ENCODE measurements at regions not wholly inside any gene's neighbourhood (a gene's known extent, or its start where the extent isn't known, plus 50 kb on each side); places are given as distances from the start of the nearest gene placed in this dataset.

DNA sequence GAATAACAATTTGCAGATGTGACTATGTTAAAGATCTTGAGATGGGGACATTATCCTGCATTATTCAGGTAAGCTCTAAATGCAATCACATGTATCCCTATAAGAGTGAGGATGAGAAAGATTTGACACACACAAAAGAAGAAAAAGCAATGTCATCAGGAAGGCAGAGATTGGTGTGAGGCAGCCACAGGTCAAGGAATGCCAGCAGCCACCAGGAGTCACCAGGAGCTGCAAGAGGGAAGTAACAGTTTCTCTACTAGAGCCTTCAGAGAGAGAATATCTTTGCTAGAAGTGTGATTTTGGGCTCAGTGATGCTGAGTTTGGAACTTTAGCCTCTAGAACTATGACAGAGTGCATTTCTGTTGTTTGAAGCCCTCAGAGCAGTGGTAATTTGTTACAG lies 700.3 kb upstream of the SEMA3D start:
- no peak for DNase-seq
- ATAC-seq (replicated peaks in 1 of 2): no peak
- Mint-ChIP-seq H3K4me1 (ENCODE audit: low read depth) (no peaks in the 10 kb centered on the region), H3K27me3 (ENCODE audit: low read depth) (no peaks in the 10 kb centered on the region), H3K4me3 (no peak overlapping the region), H3K27ac (no peak overlapping the region), H3K36me3 (ENCODE audit: insufficient read depth in 2 of 2) (no peaks in the 10 kb centered on the region), H3K9me3 (peaks cover 0 to 2% of the 10 kb centered on the region in 2 donors)

DNA sequence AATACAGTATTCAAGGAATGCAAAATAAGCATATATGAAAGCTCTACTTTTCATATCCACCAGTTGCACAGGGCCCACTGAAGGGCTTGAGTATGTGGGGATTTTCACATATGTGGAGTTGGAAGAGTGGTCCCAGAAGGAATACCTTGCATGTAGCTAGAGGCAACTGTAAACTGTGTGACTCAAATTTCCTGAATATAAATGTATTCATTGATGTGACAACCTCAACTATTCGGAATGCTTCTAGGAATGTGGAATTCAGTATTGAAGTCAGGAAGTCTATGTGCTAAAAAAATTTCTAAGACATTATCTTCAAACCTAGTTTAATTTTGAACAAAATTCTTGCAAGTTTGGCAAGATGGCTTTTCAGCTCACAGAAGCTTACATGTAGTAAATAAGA lies 695.5 kb upstream of the SEMA3D start:
- Mint-ChIP-seq H3K36me3 (ENCODE audit: insufficient read depth in 2 of 2) (no peaks in the 10 kb centered on the region), H3K4me1 (ENCODE audit: low read depth) (no peaks in the 10 kb centered on the region), H3K27ac (no peak overlapping the region), H3K4me3 (no peak overlapping the region), H3K27me3 (ENCODE audit: low read depth) (no peaks in the 10 kb centered on the region), H3K9me3 (peaks cover 4 to 6% of the 10 kb centered on the region in 2 donors)
- ATAC-seq (replicated peaks in 1 of 2) (no peak), DNase-seq (no peak)

GRCh38 chr7:85875398-85875797 lies 688.5 kb upstream of the SEMA3D start:
- DNase-seq (no peak), ATAC-seq (replicated peaks in 1 of 2) (no peak)
- peaks cover 7 to 10% of the 10 kb centered on the region in 2 donors for H3K9me3 Mint-ChIP-seq
- no peak overlapping the region for H3K4me3 Mint-ChIP-seq
- no peaks in the 10 kb centered on the region for H3K27me3 Mint-ChIP-seq (ENCODE audit: low read depth)
- H3K27ac Mint-ChIP-seq: no peak overlapping the region
- H3K36me3 Mint-ChIP-seq (ENCODE audit: insufficient read depth in 2 of 2): peaks cover 0 to 2% of the 10 kb centered on the region in 2 donors
- H3K4me1 Mint-ChIP-seq (ENCODE audit: low read depth): no peaks in the 10 kb centered on the region

- no peaks in the 10 kb centered on the region for H3K4me1 Mint-ChIP-seq (ENCODE audit: low read depth)
- no peak for DNase-seq
- H3K27ac Mint-ChIP-seq: no peak overlapping the region
- no peak for ATAC-seq (replicated peaks in 1 of 2)
- peaks cover 3% of the 10 kb centered on the region in 2 donors for H3K36me3 Mint-ChIP-seq (ENCODE audit: insufficient read depth in 2 of 2)
- H3K9me3 Mint-ChIP-seq: peaks cover 18 to 22% of the 10 kb centered on the region in 2 donors
- H3K27me3 Mint-ChIP-seq (ENCODE audit: low read depth): no peaks in the 10 kb centered on the region
- no peak overlapping the region for H3K4me3 Mint-ChIP-seq
These were observed 679.7 kb upstream of the SEMA3D start for GRCh38 chr7:85866540-85866939.

DNA sequence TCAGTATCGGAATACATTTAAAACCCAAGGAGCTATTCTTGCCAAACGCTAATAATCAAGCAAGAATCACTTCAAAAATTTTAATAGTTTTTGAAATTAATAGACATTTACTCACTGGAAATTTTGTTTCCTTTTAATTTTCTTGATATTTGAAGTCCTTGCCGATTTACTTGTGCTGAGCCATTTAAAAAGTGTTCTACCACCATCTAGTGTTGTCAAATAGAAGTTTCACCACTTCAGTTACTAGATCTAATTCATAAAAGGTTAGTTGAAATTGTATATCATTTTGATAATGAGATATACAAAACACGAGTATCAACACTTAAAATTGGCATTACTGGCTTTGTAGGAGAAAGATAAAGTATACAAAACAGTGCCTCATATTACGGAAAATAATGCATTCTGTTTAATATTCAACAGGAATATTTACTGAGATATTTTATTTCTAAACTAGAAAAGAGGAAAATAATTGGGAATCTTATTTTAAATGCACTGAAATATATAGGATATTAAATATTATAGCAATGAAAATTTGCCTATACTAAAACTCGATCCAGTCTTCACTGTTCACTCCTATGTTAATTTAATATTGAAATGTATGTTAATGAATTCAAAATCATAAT lies 664.8 kb upstream of the SEMA3D start:
- no peaks in the 10 kb centered on the region for H3K27me3 Mint-ChIP-seq (ENCODE audit: low read depth)
- no peak overlapping the region for H3K27ac Mint-ChIP-seq
- ATAC-seq (replicated peaks in 1 of 2) (no peak), DNase-seq (no peak)
- no peaks in the 10 kb centered on the region for H3K36me3 Mint-ChIP-seq (ENCODE audit: insufficient read depth in 2 of 2)
- H3K9me3 Mint-ChIP-seq: peaks cover 0 to 8% of the 10 kb centered on the region in 2 donors
- H3K4me1 Mint-ChIP-seq (ENCODE audit: low read depth): no peaks in the 10 kb centered on the region
- no peak overlapping the region for H3K4me3 Mint-ChIP-seq

GRCh38 chr7:85850381-85850780 lies 663.5 kb upstream of the SEMA3D start:
- Mint-ChIP-seq H3K27ac (no peak overlapping the region), H3K9me3 (peaks cover 0 to 8% of the 10 kb centered on the region in 2 donors), H3K4me3 (no peak overlapping the region), H3K27me3 (ENCODE audit: low read depth) (no peaks in the 10 kb centered on the region), H3K4me1 (ENCODE audit: low read depth) (no peaks in the 10 kb centered on the region), H3K36me3 (ENCODE audit: insufficient read depth in 2 of 2) (no peaks in the 10 kb centered on the region)
- DNase-seq (no peak), ATAC-seq (replicated peaks in 1 of 2) (no peak)

- Mint-ChIP-seq H3K36me3 (ENCODE audit: insufficient read depth in 2 of 2) (no peaks in the 10 kb centered on the region), H3K9me3 (peaks cover 6 to 13% of the 10 kb centered on the region in 2 donors), H3K4me1 (ENCODE audit: low read depth) (no peaks in the 10 kb centered on the region), H3K27me3 (ENCODE audit: low read depth) (no peaks in the 10 kb centered on the region), H3K4me3 (no peak overlapping the region), H3K27ac (no peak overlapping the region)
- DNase-seq (no peak), ATAC-seq (replicated peaks in 1 of 2) (no peak)
These were observed 653.7 kb upstream of the SEMA3D start for GRCh38 chr7:85840554-85840953.

DNA sequence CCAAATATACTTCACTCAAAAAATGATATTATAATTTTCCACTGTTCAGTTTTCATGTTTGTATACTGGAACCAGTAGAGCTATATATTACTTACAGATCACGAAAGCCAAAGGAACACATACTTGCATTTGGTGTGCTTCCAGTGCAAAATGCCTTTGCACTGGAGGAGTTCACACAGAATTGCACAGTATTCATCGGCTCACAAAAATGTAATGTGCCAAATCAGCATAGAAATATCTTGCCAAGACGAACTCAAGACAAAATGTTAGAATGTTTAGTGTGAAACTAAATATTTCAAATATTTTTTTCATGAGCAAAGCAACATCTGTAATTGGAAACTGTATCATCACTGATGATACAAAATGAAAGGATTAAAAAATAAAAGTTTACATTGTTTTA lies 646.2 kb upstream of the SEMA3D start:
- H3K4me3 Mint-ChIP-seq: no peak overlapping the region
- ATAC-seq (replicated peaks in 1 of 2) (no peak), DNase-seq (no peak)
- H3K27ac Mint-ChIP-seq: no peak overlapping the region
- H3K4me1 Mint-ChIP-seq (ENCODE audit: low read depth): no peaks in the 10 kb centered on the region
- H3K36me3 Mint-ChIP-seq (ENCODE audit: insufficient read depth in 2 of 2): no peaks in the 10 kb centered on the region
- H3K9me3 Mint-ChIP-seq: peaks cover 0 to 5% of the 10 kb centered on the region in 2 donors
- H3K27me3 Mint-ChIP-seq (ENCODE audit: low read depth): no peaks in the 10 kb centered on the region

GRCh38 chr7:85830982-85831381 lies 644.1 kb upstream of the SEMA3D start:
- no peaks in the 10 kb centered on the region for H3K36me3 Mint-ChIP-seq (ENCODE audit: insufficient read depth in 2 of 2)
- H3K27ac Mint-ChIP-seq: no peak overlapping the region
- H3K27me3 Mint-ChIP-seq (ENCODE audit: low read depth): no peaks in the 10 kb centered on the region
- H3K4me1 Mint-ChIP-seq (ENCODE audit: low read depth): no peaks in the 10 kb centered on the region
- no peak for ATAC-seq (replicated peaks in 1 of 2)
- no peak overlapping the region for H3K4me3 Mint-ChIP-seq
- no peaks in the 10 kb centered on the region for H3K9me3 Mint-ChIP-seq
- DNase-seq: no peak

DNA sequence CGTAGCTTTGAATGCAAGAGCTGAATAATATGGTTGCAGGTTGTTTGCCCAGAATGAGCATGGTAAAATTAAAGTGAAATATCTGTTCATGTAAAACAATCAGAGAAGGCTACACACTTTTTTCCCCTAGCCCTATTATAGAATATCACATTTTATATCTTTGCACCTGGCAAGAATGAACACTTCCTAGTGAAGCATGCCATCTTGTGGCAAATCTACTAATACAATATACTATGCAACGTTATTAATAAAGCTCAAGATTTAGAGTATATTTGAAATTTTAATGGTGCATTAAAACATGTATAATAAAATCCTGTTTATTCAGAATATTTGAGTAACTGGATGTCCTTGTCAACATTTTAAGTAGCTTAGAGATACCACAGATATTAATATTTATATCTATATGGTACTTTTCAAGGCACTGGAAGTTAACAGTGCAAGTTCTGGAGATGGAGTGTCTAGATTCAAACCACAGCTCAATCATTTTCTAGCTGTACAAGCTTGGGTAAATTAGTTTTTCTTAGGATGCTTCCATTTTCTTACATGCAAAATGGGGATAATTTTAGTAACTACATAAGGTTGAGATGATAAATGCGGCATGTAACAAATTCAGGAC lies 643.1 kb upstream of the SEMA3D start:
- Mint-ChIP-seq H3K4me1 (ENCODE audit: low read depth) (no peaks in the 10 kb centered on the region), H3K27me3 (ENCODE audit: low read depth) (no peaks in the 10 kb centered on the region), H3K9me3 (peaks cover 0 to 2% of the 10 kb centered on the region in 2 donors), H3K4me3 (no peak overlapping the region), H3K27ac (no peak overlapping the region), H3K36me3 (ENCODE audit: insufficient read depth in 2 of 2) (no peaks in the 10 kb centered on the region)
- no peak for DNase-seq
- ATAC-seq (replicated peaks in 1 of 2): no peak

DNA sequence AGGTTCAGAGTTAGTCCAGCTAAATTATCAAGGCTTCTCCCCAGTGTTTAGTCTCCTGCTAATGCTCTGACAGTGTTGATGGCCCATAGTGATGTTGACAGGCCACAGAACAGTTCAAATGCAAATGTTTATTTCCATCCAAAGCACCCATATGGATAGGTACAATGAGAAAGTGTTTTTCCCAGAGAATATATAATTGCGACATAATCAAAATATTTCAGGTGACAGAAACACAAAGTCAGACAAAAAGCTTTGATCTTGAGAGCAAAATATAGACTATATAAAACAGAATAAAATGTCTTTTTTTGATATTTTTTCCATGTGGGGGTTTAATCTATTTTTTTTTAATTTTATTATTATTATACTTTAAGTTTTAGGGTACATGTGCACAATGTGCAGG lies 642.3 kb upstream of the SEMA3D start:
- ATAC-seq (replicated peaks in 1 of 2) (no peak), DNase-seq (no peak)
- no peaks in the 10 kb centered on the region for H3K27me3 Mint-ChIP-seq (ENCODE audit: low read depth)
- no peaks in the 10 kb centered on the region for H3K4me1 Mint-ChIP-seq (ENCODE audit: low read depth)
- H3K27ac Mint-ChIP-seq: no peak overlapping the region
- no peaks in the 10 kb centered on the region for H3K36me3 Mint-ChIP-seq (ENCODE audit: insufficient read depth in 2 of 2)
- no peak overlapping the region for H3K4me3 Mint-ChIP-seq
- peaks cover 0 to 2% of the 10 kb centered on the region in 2 donors for H3K9me3 Mint-ChIP-seq

- H3K27me3 Mint-ChIP-seq (ENCODE audit: low read depth): no peaks in the 10 kb centered on the region
- no peaks in the 10 kb centered on the region for H3K36me3 Mint-ChIP-seq (ENCODE audit: insufficient read depth in 2 of 2)
- peaks cover 0 to 2% of the 10 kb centered on the region in 2 donors for H3K9me3 Mint-ChIP-seq
- no peaks in the 10 kb centered on the region for H3K4me1 Mint-ChIP-seq (ENCODE audit: low read depth)
- H3K27ac Mint-ChIP-seq: no peak overlapping the region
- ATAC-seq (replicated peaks in 1 of 2): no peak
- no peak overlapping the region for H3K4me3 Mint-ChIP-seq
- DNase-seq: no peak
These were observed 641.8 kb upstream of the SEMA3D start for GRCh38 chr7:85828614-85829013.

DNA sequence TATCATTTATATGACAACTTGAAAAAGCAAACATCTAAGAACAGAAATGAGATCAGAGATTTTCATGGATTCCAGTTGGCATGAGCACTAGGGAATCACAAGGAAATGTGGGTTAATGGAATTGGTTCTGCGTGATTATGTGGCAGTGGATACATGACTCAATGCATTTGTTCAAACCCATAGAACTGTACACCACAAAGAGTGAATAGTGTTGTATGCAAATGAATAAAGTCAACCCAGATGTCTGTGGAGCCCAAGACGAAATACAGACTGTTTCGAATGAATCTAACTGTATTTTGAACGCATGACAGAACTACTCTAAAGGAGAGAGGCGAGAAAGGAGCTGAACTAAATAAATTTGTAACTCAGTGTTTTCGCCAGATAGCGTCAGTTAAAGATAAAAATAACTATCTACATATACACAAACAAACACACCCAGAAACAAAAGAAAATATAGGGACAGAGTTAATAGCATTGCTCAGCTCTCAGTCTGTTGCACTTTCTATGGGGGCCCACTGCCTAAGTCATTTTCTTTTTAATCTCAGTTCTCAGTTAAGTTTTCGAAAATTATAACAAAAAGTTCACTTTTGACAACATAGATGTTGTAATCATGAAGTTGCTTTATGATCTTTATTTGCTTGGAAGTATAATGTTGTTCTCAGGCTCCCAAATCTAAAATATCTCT lies 636.7 kb upstream of the SEMA3D start:
- no peaks in the 10 kb centered on the region for H3K4me1 Mint-ChIP-seq (ENCODE audit: low read depth)
- ATAC-seq (replicated peaks in 1 of 2) (no peak), DNase-seq (no peak)
- no peak overlapping the region for H3K27ac Mint-ChIP-seq
- H3K27me3 Mint-ChIP-seq (ENCODE audit: low read depth): no peaks in the 10 kb centered on the region
- H3K4me3 Mint-ChIP-seq: no peak overlapping the region
- H3K36me3 Mint-ChIP-seq (ENCODE audit: insufficient read depth in 2 of 2): no peaks in the 10 kb centered on the region
- peaks cover 1 to 2% of the 10 kb centered on the region in 2 donors for H3K9me3 Mint-ChIP-seq

Measured in activated T-cell treated with anti-CD3 and anti-CD28 coated beads, Interleukin-2, amount 50 U/mL, for 72 hours (primary cell).